HG02943 (cell line): ENCODE measurements at regions not wholly inside any gene's neighbourhood (a gene's known extent, or its start where the extent isn't known, plus 50 kb on each side); places are given as distances from the start of the nearest gene placed in this dataset.

ENCODE experiments used
- ATAC-seq: cut with Tn5 transposase; IDR thresholded peaks from one replicate; pipeline ENCODE4 v1.9.1; 2021; ENCODE audit warnings: mild to moderate bottlenecking, low read depth, moderate library complexity; ENCODE audit not compliant: unreplicated experiment

- ATAC-seq, result no peak
Observed at GRCh38 chr18:70500748-70501147, 211.9 kb downstream of the SOCS6 start.

GRCh38 chr18:70499218-70499691, 210.4 kb downstream of the SOCS6 start:
- no peak for ATAC-seq

DNA sequence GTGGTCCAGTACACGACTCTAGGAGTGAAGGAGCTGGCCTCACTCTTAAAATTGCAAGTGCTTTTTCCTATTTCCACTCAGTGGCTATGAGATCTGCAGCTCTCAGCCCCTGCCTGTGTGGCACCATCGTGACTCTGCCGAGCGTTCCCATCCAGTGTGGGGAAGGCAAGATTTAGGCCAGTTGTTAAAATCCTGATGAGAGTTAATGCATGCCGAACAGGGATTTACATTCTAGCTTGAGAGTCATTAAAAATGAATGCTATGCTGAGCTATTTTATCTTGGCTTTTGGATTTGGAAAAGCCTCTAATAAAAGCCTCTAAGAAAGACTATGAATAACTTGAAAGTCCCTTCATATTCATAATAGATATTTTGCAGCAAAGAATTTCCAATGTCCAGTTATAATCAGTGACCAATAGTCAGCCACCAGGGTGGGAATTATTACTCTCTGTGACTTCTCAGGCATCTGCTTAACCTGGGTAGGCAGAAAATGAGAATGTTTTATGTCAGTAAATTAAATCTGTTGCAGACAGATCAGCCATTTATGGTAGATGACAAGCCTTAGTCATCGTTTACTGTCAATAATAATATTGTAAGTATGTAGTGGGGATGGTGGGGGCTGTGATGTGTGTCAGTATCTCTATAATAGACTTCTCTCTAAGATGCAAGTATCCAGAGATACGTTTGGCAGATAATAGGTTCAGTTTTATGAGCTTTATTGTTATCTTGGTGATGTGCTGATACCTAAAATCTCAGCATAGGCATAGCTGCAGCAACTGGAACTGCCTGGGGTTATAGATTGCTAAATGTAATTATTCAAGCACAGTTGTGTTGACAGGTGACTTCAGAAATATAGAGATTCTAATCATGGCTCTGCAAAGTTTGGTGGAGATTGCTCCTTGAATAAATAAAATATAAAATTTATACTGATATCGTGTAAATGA, 207.8 kb downstream of the SOCS6 start:
- ATAC-seq, result no peak

DNA sequence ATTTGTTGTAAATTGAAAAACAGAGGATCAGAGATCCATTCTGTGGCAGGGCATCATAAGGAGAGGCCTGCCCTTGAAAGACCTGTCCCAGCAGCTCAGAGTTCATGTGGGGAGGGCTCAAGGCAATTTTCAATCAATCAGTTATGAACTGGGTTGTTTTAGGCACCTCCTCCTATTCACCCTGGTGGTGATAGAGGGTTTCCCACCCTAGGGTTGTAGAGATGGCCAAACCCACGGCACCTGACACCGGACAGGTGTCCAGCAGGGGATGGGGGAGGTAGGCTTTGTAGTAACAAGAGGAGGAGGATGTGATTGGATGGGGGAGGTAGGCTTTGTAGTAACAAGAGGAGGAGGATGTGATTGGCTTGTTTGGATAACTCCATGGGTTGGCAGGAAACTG, 205.7 kb downstream of the SOCS6 start:
- no peak for ATAC-seq

DNA sequence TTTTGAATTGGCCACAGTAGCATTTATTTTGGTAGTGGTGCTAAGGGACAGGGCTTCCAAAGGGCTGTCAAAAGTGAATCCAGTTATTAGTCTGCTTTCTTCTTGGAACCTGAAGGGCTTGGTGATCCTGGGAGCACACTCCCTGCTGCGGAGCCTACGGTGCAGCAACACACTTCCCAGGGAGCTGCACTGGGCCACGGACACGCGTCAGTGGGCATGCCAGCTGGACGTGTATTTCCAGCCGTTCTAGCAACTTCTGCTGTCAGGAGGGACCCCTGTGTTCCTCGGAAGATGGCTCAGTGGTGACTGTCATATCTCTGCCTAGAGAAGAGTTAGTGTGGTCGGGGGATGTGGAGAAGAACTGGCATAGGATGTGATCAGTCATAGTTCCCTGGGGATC, 204.6 kb downstream of the SOCS6 start:
- ATAC-seq, result no peak

- ATAC-seq, result peak; percentile 62
Observed at GRCh38 chr18:70491734-70492348, 203.0 kb downstream of the SOCS6 start.

DNA sequence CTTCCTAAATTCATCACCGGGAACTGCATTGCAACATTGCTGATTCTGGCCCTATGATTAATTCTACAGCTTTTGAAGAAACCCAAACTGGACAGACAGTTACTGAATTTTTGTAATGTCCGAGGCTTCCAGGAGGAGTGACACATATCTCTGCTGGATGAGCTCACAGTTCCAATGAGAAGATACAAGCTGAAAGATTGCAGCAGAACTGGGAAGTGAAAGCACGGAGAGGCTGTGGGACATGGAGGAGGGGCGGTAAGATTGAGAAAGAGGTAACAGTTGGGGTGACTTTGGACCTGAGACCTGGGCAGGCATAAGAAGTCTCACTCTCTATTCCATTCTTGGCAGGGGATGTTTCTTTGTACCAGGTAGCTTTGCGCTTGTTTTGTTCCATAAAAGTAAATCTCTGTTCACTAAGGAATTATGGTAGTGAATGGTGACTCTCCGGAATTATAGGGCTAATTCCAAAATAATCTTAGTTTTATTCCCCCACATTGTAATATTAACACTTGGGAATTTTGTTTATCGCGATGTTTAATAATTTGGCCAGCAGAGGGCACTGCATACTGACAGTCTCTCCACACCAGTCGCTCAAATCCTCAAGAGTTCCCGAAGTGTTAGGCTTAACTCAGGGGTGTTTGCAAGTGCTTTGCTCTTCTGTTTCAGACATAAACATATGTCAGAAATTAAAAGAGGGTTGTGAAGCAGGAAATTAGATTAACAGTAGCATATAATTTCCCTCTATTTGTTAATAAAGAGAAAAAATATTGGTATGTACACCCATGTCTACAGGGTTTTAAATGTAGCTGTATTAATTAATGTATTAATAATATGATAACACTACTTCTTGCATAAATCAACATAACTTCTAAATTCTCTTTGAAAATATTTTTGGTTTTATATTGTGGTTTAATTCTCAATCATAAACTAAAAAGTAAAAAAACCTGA, 201.4 kb downstream of the SOCS6 start:
- ATAC-seq, result no peak

GRCh38 chr18:70489571-70489970, 200.7 kb downstream of the SOCS6 start:
- ATAC-seq, result no peak

GRCh38 chr18:70469916-70470315, 181.1 kb downstream of the SOCS6 start:
- no peak for ATAC-seq

DNA sequence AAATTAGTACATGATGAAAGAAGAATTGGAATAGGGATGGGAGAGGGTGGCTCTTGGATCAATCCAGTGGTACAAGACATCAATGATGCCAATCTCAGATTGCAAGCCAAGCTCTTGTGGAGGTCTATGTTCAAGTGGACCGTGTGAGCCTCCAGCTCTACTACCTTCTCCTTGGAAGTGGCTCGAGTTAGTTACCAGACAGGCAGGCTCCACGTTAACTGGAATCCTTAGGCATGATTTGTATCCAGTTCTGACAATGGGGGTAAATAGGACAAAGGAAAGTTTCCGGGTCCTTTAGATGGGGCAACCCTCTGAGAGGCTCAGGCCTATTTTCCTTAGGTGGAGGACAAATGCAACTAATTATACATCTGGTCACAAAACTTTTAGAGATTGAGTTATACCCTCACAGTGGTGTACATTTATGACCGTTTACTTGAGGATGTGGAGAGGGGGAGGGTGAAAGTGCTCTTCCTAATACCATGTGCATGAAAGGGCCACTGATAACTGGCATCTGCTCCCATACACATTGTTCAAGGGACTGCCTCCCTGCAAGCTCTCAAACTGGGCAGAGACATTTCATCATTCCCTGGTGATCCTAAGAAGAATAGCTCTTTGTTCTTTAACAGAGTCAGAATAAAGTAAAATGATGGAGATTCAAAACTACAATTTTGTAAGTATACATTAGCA, 180.2 kb downstream of the SOCS6 start:
- ATAC-seq, result no peak

GRCh38 chr18:70464343-70465114, 175.7 kb downstream of the SOCS6 start:
- no peak for ATAC-seq

- ATAC-seq, result no peak
Observed at GRCh38 chr18:70463085-70463484, 174.2 kb downstream of the SOCS6 start.

GRCh38 chr18:70462078-70462439, 173.2 kb downstream of the SOCS6 start:
- no peak for ATAC-seq

DNA sequence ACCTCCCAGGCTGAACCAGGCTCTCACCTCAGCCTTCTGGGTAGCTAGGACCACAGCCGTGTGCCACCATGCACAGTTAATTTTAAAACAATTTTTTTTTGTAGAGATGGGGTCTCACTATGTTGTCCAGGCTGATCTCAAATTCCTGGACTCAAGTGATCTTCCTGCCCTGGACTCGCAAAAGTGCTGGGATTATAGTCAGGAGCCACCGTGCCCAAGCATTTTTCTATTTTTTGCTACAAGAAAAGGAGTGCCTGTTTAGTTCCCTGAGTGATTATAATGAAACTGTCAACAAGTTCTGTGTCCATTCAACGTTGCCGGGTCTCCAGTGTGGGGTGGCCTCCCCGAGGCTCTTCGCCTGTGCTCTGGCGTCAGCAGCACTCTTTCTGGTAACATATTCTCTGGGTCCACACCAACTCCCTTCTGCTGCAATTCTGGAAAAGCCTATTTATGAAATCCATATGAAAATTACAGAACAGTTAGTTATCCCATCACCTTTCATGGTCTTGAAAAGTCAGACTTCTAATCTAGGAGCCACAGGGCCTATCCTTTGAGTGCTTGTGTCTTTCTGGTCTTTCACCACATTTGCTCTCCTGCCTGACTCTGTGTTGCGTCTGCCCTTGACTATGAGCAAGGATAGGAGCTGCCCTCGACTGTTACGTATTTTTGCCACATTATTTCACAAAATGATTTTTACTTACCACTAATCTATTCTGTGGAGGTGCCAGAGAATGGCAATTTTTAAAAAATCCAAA, 172.7 kb downstream of the SOCS6 start:
- ATAC-seq, result no peak

GRCh38 chr18:70459731-70460130, 170.9 kb downstream of the SOCS6 start:
- no peak for ATAC-seq

DNA sequence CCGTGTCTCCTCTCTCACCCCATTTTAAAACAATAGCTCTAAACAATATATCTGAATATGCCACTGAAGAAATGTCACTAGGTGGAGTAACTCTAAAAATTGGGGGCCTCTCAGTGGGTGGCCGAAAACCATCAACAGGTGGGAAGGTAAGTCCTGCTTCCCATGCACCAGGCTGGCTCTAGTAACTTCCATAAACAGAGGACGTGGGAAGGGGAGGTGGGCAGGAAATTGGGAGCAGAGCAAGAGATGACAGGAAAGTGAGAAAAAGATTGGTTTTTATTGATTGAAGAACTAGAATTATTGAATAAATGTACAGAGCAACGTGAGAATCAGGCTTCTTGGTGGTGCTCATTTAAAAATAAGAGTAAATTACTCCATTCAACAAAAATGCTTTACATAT, 170.4 kb downstream of the SOCS6 start:
- no peak for ATAC-seq

GRCh38 chr18:70457788-70458187, 168.9 kb downstream of the SOCS6 start:
- no peak for ATAC-seq

- no peak for ATAC-seq
Observed at GRCh38 chr18:70457223-70457622, 168.4 kb downstream of the SOCS6 start.

- no peak for ATAC-seq
Observed at GRCh38 chr18:70456376-70456775, 167.5 kb downstream of the SOCS6 start.
